ENCODE measurements at regions not wholly inside any gene's neighbourhood (a gene's known extent, or its start where the extent isn't known, plus 50 kb on each side); places are given as distances from the start of the nearest gene placed in this dataset.

- no peaks in the 10 kb centered on the region for H3K36me3 ChIP-seq (replicated peaks in 1 of 2; ENCODE audit: control insufficient read depth in 1 of 2, insufficient read depth in 2 of 2, low read length in 2 of 2)
- ATAC-seq = no peak
- BruUV-seq (replicated peaks) = no TSS peak
These were observed 73.6 kb upstream of the SALL3 start for GRCh38 chr18:78906066-78906465.

More at GRCh38 chr18:78906066-78906465, 73.6 kb upstream of the SALL3 start:
- DNase-seq (ENCODE audit: low spot score) (no peak), FAIRE-seq (no peak)
- H3K9me3 ChIP-seq (ENCODE audit: low read length) = no peaks in the 10 kb centered on the region
- in situ Hi-C loops (cut with HindIII; ENCODE audit: extremely low pct_ligation_motif_present, low pct_unique_long_range_greater_than_20kb) (no loop called here), intact Hi-C loops (cut with micrococcal nuclease; ENCODE audit: unreplicated experiment) (no loop called here)
- ChIA-PET CTCF (ENCODE audit: low intra/inter-chr PET ratio, low total read pairs) (no interaction called here), POLR2A (no interaction called here)
- no peaks in the 10 kb centered on the region for H4K20me1 ChIP-seq (ENCODE audit: insufficient read depth, low read length)
- H3K4me3 ChIP-seq (replicated peaks in 1 of 3; ENCODE audit: insufficient read depth in 1 of 3, low read depth in 2 of 3, low read length in 3 of 3) = no peak overlapping the region
- no peak overlapping the region for H2AFZ ChIP-seq (ENCODE audit: low read length)
- H3K4me1 ChIP-seq (ENCODE audit: insufficient read depth, low read length) = no peaks in the 10 kb centered on the region
- H3K9ac ChIP-seq (ENCODE audit: insufficient read depth, low read depth, low read length) = no peak overlapping the region
- 34% methylated on average over 9 of the region's 16 CpGs for WGBS (ENCODE audit: low lambda C conversion rate)
- TF ChIP-seq, protein P1, sequence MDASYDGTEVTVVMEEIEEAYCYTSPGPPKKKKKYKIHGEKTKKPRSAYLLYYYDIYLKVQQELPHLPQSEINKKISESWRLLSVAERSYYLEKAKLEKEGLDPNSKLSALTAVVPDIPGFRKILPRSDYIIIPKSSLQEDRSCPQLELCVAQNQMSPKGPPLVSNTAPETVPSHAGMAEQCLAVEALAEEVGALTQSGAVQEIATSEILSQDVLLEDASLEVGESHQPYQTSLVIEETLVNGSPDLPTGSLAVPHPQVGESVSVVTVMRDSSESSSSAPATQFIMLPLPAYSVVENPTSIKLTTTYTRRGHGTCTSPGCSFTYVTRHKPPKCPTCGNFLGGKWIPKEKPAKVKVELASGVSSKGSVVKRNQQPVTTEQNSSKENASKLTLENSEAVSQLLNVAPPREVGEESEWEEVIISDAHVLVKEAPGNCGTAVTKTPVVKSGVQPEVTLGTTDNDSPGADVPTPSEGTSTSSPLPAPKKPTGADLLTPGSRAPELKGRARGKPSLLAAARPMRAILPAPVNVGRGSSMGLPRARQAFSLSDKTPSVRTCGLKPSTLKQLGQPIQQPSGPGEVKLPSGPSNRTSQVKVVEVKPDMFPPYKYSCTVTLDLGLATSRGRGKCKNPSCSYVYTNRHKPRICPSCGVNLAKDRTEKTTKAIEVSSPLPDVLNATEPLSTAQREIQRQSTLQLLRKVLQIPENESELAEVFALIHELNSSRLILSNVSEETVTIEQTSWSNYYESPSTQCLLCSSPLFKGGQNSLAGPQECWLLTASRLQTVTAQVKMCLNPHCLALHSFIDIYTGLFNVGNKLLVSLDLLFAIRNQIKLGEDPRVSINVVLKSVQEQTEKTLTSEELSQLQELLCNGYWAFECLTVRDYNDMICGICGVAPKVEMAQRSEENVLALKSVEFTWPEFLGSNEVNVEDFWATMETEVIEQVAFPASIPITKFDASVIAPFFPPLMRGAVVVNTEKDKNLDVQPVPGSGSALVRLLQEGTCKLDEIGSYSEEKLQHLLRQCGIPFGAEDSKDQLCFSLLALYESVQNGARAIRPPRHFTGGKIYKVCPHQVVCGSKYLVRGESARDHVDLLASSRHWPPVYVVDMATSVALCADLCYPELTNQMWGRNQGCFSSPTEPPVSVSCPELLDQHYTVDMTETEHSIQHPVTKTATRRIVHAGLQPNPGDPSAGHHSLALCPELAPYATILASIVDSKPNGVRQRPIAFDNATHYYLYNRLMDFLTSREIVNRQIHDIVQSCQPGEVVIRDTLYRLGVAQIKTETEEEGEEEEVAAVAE (CRISPR knock-in tag; IDR thresholded peaks at IDR 0.05; ENCODE audit: borderline replicate concordance) = no peak
- no peak for TF ChIP-seq RERE (CRISPR knock-in tag; IDR thresholded peaks at IDR 0.05; ENCODE audit: low read depth)
- TF ChIP-seq, protein P2, sequence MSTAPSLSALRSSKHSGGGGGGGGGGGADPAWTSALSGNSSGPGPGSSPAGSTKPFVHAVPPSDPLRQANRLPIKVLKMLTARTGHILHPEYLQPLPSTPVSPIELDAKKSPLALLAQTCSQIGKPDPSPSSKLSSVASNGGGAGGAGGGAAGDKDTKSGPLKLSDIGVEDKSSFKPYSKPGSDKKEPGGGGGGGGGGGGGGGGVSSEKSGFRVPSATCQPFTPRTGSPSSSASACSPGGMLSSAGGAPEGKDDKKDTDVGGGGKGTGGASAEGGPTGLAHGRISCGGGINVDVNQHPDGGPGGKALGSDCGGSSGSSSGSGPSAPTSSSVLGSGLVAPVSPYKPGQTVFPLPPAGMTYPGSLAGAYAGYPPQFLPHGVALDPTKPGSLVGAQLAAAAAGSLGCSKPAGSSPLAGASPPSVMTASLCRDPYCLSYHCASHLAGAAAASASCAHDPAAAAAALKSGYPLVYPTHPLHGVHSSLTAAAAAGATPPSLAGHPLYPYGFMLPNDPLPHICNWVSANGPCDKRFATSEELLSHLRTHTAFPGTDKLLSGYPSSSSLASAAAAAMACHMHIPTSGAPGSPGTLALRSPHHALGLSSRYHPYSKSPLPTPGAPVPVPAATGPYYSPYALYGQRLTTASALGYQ (CRISPR knock-in tag; IDR thresholded peaks at IDR 0.05) = no peak
- TF ChIP-seq, protein P3, sequence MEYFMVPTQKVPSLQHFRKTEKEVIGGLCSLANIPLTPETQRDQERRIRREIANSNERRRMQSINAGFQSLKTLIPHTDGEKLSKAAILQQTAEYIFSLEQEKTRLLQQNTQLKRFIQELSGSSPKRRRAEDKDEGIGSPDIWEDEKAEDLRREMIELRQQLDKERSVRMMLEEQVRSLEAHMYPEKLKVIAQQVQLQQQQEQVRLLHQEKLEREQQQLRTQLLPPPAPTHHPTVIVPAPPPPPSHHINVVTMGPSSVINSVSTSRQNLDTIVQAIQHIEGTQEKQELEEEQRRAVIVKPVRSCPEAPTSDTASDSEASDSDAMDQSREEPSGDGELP (IDR thresholded peaks at IDR 0.05; ENCODE audit: borderline replicate concordance, low read depth) = no peak
- TF ChIP-seq POGK (CRISPR knock-in tag; conservative IDR thresholded peaks at IDR 0.05) = no peak
- TF ChIP-seq STAT5B (CRISPR knock-in tag; IDR thresholded peaks at IDR 0.05) = no peak
- no peak for TF ChIP-seq KLF13 (CRISPR knock-in tag; IDR thresholded peaks at IDR 0.05)
- no peak for TF ChIP-seq ZNF207 (IDR thresholded peaks at IDR 0.05; ENCODE audit: borderline replicate concordance)
- no peak overlapping the region for H3K4me2 ChIP-seq (ENCODE audit: low read depth, low read length)
- no peak overlapping the region for H3K27ac ChIP-seq (ENCODE audit: extremely low read length, insufficient read depth, low read length)
- peaks cover 3 to 53% of the 10 kb centered on the region in 2 experiments for H3K27me3 ChIP-seq (ENCODE audit: control insufficient read depth in 1 of 2, insufficient read depth in 2 of 2, low read length in 2 of 2)
- H3K79me2 ChIP-seq (ENCODE audit: insufficient read depth, low read length) = no peaks in the 10 kb centered on the region

Data from HepG2 (cell line).